ENCODE measurements at regions not wholly inside any gene's neighbourhood (a gene's known extent, or its start where the extent isn't known, plus 50 kb on each side); places are given as distances from the start of the nearest gene placed in this dataset.

DNA sequence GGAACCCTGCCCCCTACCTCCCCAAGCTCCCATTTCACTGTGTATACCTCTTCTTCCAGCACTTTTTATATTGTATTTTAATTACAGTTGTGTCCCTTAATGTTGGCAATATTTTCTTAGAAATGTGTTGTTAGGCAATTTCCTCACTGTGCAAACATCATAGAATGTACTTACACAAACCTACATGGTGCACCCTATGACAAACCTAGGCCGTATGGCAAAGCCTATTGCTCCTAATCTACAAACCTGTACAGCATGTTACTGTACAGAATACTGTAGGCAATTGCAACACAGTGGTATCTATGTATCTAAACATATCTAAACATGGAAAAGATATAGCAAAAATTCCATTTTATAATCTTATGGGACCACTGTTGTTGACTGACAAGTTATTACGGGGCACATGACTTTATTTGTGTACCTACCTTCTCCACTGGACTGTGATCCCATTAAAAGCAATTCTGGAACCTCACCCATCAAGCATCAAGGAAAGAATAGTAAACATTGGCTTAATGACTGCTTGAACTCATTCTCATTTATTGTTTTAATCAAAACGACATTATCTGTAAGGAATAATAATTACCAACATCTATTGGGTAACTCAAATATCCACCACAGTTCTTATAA lies 1641.5 kb upstream of the ZEB2 start:
- Histone ChIP-seq H3K4me2 (no peak overlapping the region), H3K9me2 (ENCODE audit: insufficient read depth) (no peaks in the 10 kb centered on the region), H3K9me3 (ENCODE audit: insufficient read depth, low read depth) (no peaks in the 10 kb centered on the region), H3K79me2 (ENCODE audit: low read depth) (no peaks in the 10 kb centered on the region), H2AFZ (no peak overlapping the region), H3K4me3 (no peak overlapping the region), H3F3A (ENCODE audit: insufficient read depth, low read depth) (no peaks in the 10 kb centered on the region), H3K4me1 (replicated peaks; ENCODE audit: insufficient read depth) (no peaks in the 10 kb centered on the region), H4K20me1 (ENCODE audit: insufficient read depth) (no peaks in the 10 kb centered on the region), H3K27ac (no peak overlapping the region), H3K36me3 (ENCODE audit: low read depth) (no peaks in the 10 kb centered on the region), H3K27me3 (ENCODE audit: insufficient read depth, low read depth) (no peaks in the 10 kb centered on the region)
- CTCF ChIA-PET, result no interaction called here
- no peak for DNase-seq
- POLR2A ChIA-PET (ENCODE audit: unreplicated experiment), result no interaction called here
- TF ChIP-seq, protein P1, sequence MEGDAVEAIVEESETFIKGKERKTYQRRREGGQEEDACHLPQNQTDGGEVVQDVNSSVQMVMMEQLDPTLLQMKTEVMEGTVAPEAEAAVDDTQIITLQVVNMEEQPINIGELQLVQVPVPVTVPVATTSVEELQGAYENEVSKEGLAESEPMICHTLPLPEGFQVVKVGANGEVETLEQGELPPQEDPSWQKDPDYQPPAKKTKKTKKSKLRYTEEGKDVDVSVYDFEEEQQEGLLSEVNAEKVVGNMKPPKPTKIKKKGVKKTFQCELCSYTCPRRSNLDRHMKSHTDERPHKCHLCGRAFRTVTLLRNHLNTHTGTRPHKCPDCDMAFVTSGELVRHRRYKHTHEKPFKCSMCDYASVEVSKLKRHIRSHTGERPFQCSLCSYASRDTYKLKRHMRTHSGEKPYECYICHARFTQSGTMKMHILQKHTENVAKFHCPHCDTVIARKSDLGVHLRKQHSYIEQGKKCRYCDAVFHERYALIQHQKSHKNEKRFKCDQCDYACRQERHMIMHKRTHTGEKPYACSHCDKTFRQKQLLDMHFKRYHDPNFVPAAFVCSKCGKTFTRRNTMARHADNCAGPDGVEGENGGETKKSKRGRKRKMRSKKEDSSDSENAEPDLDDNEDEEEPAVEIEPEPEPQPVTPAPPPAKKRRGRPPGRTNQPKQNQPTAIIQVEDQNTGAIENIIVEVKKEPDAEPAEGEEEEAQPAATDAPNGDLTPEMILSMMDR (conservative IDR thresholded peaks at IDR 0.05), result no peak
- no peak for TF ChIP-seq EZH2 (IDR thresholded peaks at IDR 0.05; ENCODE audit: low read depth)
- intact Hi-C loops (cut with micrococcal nuclease; ENCODE audit: unreplicated experiment), result no loop called here
- BruUV-seq (replicated peaks), result no TSS peak

DNA sequence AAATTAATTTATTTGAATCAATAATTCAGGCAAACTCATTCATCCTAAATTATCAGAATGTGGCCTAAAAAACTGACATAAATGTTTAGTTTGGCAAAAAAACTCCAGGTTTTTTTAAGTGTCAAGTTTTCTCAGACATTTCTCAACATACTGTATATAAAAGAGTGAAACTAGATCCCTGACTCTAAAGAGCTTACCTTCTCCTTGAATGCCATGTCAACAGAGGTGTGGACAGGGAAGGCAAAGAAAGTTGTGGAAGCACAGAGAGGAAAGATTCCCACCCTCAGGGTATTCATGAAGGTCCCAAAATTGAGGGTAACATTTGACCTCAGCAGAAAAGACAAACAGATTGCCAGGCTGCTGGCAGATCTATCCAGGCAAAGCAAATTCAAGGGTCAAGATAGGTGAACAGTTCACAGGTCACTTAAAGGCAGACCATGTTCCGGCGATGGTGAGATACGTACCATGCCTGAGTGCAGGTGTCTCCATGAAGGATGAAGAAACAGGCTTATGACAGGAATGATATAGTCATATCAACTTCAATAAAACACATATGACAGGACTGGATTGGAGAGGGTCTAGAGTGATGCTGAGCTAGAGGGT lies 1638.3 kb upstream of the ZEB2 start:
- no peak for TF ChIP-seq EZH2 (IDR thresholded peaks at IDR 0.05; ENCODE audit: low read depth)
- TF ChIP-seq, protein P1 (conservative IDR thresholded peaks at IDR 0.05), result no peak
- H3K4me1 ChIP-seq (replicated peaks; ENCODE audit: insufficient read depth), result no peaks in the 10 kb centered on the region
- H3K9me3 ChIP-seq (ENCODE audit: insufficient read depth, low read depth), result no peaks in the 10 kb centered on the region
- H3K4me2 ChIP-seq, result no peak overlapping the region
- no peak overlapping the region for H3K27ac ChIP-seq
- no peak for DNase-seq
- no peak overlapping the region for H3K4me3 ChIP-seq
- no peaks in the 10 kb centered on the region for H3K79me2 ChIP-seq (ENCODE audit: low read depth)
- H3K27me3 ChIP-seq (ENCODE audit: insufficient read depth, low read depth), result no peaks in the 10 kb centered on the region
- H2AFZ ChIP-seq, result no peak overlapping the region
- ChIA-PET CTCF (no interaction called here), POLR2A (ENCODE audit: unreplicated experiment) (no interaction called here)
- no peaks in the 10 kb centered on the region for H3F3A ChIP-seq (ENCODE audit: insufficient read depth, low read depth)
- no peaks in the 10 kb centered on the region for H3K9me2 ChIP-seq (ENCODE audit: insufficient read depth)
- BruUV-seq (replicated peaks), result no TSS peak
- no peaks in the 10 kb centered on the region for H3K36me3 ChIP-seq (ENCODE audit: low read depth)
- no peaks in the 10 kb centered on the region for H4K20me1 ChIP-seq (ENCODE audit: insufficient read depth)
- intact Hi-C loops (cut with micrococcal nuclease; ENCODE audit: unreplicated experiment), result no loop called here

DNA sequence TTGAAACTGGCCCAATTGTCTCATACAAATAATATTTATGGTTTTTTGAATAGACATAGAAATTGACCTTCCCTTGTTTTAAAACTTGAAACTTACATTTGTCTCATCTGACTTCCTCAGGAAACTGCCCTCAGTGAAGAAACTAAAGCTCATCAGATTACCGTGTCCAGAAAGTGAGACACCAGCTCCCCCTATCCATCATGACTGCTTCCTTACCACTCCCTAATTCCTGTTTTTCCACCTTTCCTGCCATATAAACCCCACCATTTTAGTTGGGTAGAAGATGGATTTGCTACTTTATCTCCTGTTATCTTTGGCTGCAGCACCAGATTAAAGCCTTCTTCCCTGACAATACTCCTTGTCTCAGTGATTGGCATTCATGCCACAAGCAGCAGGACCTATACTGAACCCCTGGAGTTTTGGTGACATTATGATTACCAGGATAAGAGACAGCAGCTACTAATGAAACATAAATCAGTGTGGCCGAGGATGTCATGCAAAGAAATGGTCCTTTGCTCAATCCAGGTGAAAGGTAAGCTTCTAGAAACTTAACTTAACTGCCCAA lies 1627.6 kb upstream of the ZEB2 start:
- Histone ChIP-seq H3K9me2 (ENCODE audit: insufficient read depth) (no peaks in the 10 kb centered on the region), H3K27me3 (ENCODE audit: insufficient read depth, low read depth) (no peaks in the 10 kb centered on the region), H3K4me2 (no peak overlapping the region), H3F3A (ENCODE audit: insufficient read depth, low read depth) (no peaks in the 10 kb centered on the region), H3K9me3 (ENCODE audit: insufficient read depth, low read depth) (no peaks in the 10 kb centered on the region), H3K79me2 (ENCODE audit: low read depth) (no peaks in the 10 kb centered on the region), H2AFZ (no peak overlapping the region), H3K27ac (no peak overlapping the region), H3K4me3 (no peak overlapping the region), H4K20me1 (ENCODE audit: insufficient read depth) (no peaks in the 10 kb centered on the region), H3K36me3 (ENCODE audit: low read depth) (no peaks in the 10 kb centered on the region), H3K4me1 (replicated peaks; ENCODE audit: insufficient read depth) (no peaks in the 10 kb centered on the region)
- no TSS peak for BruUV-seq (replicated peaks)
- intact Hi-C loops (cut with micrococcal nuclease; ENCODE audit: unreplicated experiment), result no loop called here
- no peak for TF ChIP-seq EZH2 (IDR thresholded peaks at IDR 0.05; ENCODE audit: low read depth)
- TF ChIP-seq, protein P1 (conservative IDR thresholded peaks at IDR 0.05), result no peak
- CTCF ChIA-PET, result no interaction called here
- no peak for DNase-seq
- POLR2A ChIA-PET (ENCODE audit: unreplicated experiment), result no interaction called here
